Lower lobe of right lung (tissue), 2 donors: ENCODE measurements at regions not wholly inside any gene's neighbourhood (a gene's known extent, or its start where the extent isn't known, plus 50 kb on each side); places are given as distances from the start of the nearest gene placed in this dataset.

Experiments
- ATAC-seq, 2 donors: fragments of 200-7000 bp; cut with Tn5 transposase; one replicate each; pipeline ENCODE4 v1.9.1; 2020 to 2022; ENCODE audit warnings: mild to moderate bottlenecking in 2 of 2, moderate library complexity in 2 of 2
- DNase-seq: peaks from one replicate; pipeline ENCODE4 v3.0.0-alpha.2; 2020
- H3K27ac ChIP-seq: fragments of 200-600 bp; one replicate; pipeline ENCODE4 v1.8.0; 2022
- H3K27me3 ChIP-seq: fragments of 200-600 bp; one replicate; pipeline ENCODE4 v1.8.0; 2022; ENCODE audit warnings: low read depth
- H3K36me3 ChIP-seq: fragments of 200-600 bp; one replicate; pipeline ENCODE4 v1.8.0; 2022; ENCODE audit warnings: mild to moderate bottlenecking
- H3K4me1 ChIP-seq: fragments of 200-600 bp; one replicate; pipeline ENCODE4 v1.8.0; 2022
- H3K4me3 ChIP-seq: fragments of 200-600 bp; one replicate; pipeline ENCODE4 v1.8.0; 2022; ENCODE audit warnings: mild to moderate bottlenecking
- H3K9me3 ChIP-seq: fragments of 200-600 bp; one replicate; pipeline ENCODE4 v1.8.0; 2022
- intact Hi-C: fragments of 100-400 bp; cut with DNase I; formaldehyde crosslinking; loops from one replicate; pipeline ENCODE4 v1.11.0; 2022
- TF ChIP-seq, protein P1 (sequence below): fragments of 200-600 bp; IDR thresholded peaks from one replicate; pipeline ENCODE4 v1.8.0; 2022; ENCODE audit warnings: antibody characterized with exemption, mild to moderate bottlenecking
- donor health status: DM: no; HTN: yes; CAD: no; lungs with severe emphysema.

DNA sequence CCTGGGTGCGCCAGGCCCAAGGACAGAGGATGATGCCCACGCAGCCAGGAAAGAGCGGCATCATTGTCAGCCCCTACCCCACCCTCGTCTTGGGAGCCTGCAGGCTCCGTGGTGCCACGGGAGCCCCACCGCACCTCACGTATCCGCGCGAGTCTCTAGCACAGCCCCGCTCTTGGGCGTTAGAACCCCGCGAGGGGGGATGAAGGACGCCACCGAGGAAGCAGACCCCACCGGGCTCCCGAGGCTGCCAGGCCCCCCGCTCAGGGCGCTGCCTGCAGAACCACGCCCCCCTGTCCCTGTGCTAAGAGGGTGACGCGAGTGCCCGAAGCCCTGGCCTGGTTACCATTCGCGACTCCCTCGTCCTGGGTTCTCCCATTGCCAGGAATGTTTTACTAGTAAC is 52.3 kb upstream of the MS4A8 start:
- ATAC-seq (no peak), DNase-seq (no peak)
- Histone ChIP-seq H3K4me1 (no peaks in the 10 kb centered on the region), H3K36me3 (no peaks in the 10 kb centered on the region), H3K4me3 (no peak overlapping the region), H3K9me3 (peaks cover 9% of the 10 kb centered on the region), H3K27ac (no peak overlapping the region), H3K27me3 (no peaks in the 10 kb centered on the region)
- TF ChIP-seq, protein P1, sequence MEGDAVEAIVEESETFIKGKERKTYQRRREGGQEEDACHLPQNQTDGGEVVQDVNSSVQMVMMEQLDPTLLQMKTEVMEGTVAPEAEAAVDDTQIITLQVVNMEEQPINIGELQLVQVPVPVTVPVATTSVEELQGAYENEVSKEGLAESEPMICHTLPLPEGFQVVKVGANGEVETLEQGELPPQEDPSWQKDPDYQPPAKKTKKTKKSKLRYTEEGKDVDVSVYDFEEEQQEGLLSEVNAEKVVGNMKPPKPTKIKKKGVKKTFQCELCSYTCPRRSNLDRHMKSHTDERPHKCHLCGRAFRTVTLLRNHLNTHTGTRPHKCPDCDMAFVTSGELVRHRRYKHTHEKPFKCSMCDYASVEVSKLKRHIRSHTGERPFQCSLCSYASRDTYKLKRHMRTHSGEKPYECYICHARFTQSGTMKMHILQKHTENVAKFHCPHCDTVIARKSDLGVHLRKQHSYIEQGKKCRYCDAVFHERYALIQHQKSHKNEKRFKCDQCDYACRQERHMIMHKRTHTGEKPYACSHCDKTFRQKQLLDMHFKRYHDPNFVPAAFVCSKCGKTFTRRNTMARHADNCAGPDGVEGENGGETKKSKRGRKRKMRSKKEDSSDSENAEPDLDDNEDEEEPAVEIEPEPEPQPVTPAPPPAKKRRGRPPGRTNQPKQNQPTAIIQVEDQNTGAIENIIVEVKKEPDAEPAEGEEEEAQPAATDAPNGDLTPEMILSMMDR = no peak
- intact Hi-C loops = no loop called here
